ENCODE measurements at regions not wholly inside any gene's neighbourhood (a gene's known extent, or its start where the extent isn't known, plus 50 kb on each side); places are given as distances from the start of the nearest gene placed in this dataset.

DNA sequence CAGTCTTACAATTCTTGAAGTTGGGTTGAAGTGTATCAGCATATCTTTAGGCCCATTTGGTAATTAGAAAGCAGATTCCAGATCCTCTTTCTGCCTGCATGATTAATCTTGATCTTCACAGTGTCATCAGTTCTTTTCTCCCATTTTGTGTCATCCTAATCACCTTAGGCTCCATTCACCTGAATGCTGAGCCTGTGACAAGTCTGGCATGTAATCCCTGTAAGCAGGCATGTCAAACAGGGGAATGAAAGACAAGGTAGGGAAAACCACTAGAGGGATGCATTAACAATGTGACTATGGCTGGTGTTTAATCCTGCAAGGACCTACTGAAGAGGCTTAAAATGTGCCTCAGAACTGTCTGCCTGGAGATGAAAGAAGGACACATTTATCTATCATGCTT, 848.8 kb downstream of the TFAP2A start:
- no peak for ATAC-seq
- Histone ChIP-seq H2AFZ (ENCODE audit: low read depth, low read length, poor library complexity, severe bottlenecking) (no peak overlapping the region), H3K27ac (ENCODE audit: low read depth, low read length) (no peak overlapping the region), H3K4me3 (replicated peaks in 1 of 2; ENCODE audit: low read depth in 1 of 2, low read length in 2 of 2) (no peak overlapping the region), H3K4me2 (ENCODE audit: low read length) (no peak overlapping the region), H3K36me3 (ENCODE audit: control insufficient read depth in 1 of 2, insufficient read depth in 2 of 2, low read length in 2 of 2) (no peaks in the 10 kb centered on the region), H3K9me2 (ENCODE audit: insufficient read depth) (no peaks in the 10 kb centered on the region), H3K9me3 (ENCODE audit: control insufficient read depth in 1 of 2, insufficient read depth in 1 of 2, low read depth in 1 of 2, low read length in 2 of 2) (no peaks in the 10 kb centered on the region), H4K20me1 (ENCODE audit: insufficient read depth) (no peaks in the 10 kb centered on the region), H3K79me2 (ENCODE audit: insufficient read depth, low read length) (no peaks in the 10 kb centered on the region), H3K4me1 (ENCODE audit: control insufficient read depth in 1 of 2, insufficient read depth in 2 of 2, low read length in 2 of 2) (no peaks in the 10 kb centered on the region), H3K27me3 (ENCODE audit: insufficient read depth, low read length) (no peaks in the 10 kb centered on the region), H3K9ac (ENCODE audit: low read length) (no peak overlapping the region)
- BruUV-seq (replicated peaks), result no TSS peak
- intact Hi-C loops (cut with micrococcal nuclease), result no loop called here
- RAD21 ChIA-PET (ENCODE audit: low non-redundant PET in 1 of 2, low total read pairs in 2 of 2, uncharacterized antibody in 2 of 2, unreplicated experiment in 2 of 2), result no interaction called here
- CTCF ChIA-PET, result no interaction called here
- no peak for TF ChIP-seq POLR2A (IDR thresholded peaks at IDR 0.05; ENCODE audit: borderline replicate concordance, extremely low read depth, insufficient read depth, insufficient read length)
- TF ChIP-seq ELF1 (IDR thresholded peaks at IDR 0.05; ENCODE audit: borderline replicate concordance, low read depth), result no peak
- no peak for TF ChIP-seq POLR2AphosphoS5 (IDR thresholded peaks at IDR 0.05; ENCODE audit: low read depth, low read length)
- TF ChIP-seq SRF (IDR thresholded peaks at IDR 0.05; ENCODE audit: low read depth), result no peak
- TF ChIP-seq ZFX (IDR thresholded peaks at IDR 0.05), result no peak
- no peak for TF ChIP-seq TCF7L2 (IDR thresholded peaks at IDR 0.05; ENCODE audit: borderline replicate concordance, extremely low read depth, insufficient read depth, insufficient read length)
- TF ChIP-seq MAX (IDR thresholded peaks at IDR 0.05), result no peak
- TF ChIP-seq EZH2 (IDR thresholded peaks at IDR 0.05), result no peak
- TF ChIP-seq RAD21 (IDR thresholded peaks at IDR 0.05; ENCODE audit: low read depth), result no peak
- TF ChIP-seq SIN3A (IDR thresholded peaks at IDR 0.05; ENCODE audit: low read depth), result no peak
- no peak for TF ChIP-seq JUND (IDR thresholded peaks at IDR 0.05)
- TF ChIP-seq CEBPB (IDR thresholded peaks at IDR 0.05; ENCODE audit: low read depth), result no peak
- no peak for TF ChIP-seq ZBTB33 (IDR thresholded peaks at IDR 0.05; ENCODE audit: extremely low read depth, insufficient replicate concordance, low read length)
- TF ChIP-seq EGR1 (IDR thresholded peaks at IDR 0.05; ENCODE audit: low read depth), result no peak
- no peak for TF ChIP-seq CTCF (IDR thresholded peaks at IDR 0.05 in 2 of 3, conservative IDR thresholded peaks at IDR 0.05 in 1 of 3; ENCODE audit: borderline replicate concordance in 1 of 3, insufficient read depth in 1 of 3, low read depth in 2 of 3, low read length in 2 of 3)
- no peak for TF ChIP-seq EZH2phosphoT487 (IDR thresholded peaks at IDR 0.05; ENCODE audit: borderline replicate concordance)
- no peak for TF ChIP-seq YY1 (IDR thresholded peaks at IDR 0.05; ENCODE audit: extremely low read depth, insufficient replicate concordance, low read depth, low read length)
- POLR2A ChIA-PET, result no interaction called here
- DNase-seq (ENCODE audit: low read depth, low spot score), result no peak
